HG03378 (cell line): ENCODE measurements at regions not wholly inside any gene's neighbourhood (a gene's known extent, or its start where the extent isn't known, plus 50 kb on each side); places are given as distances from the start of the nearest gene placed in this dataset.

Source experiments
- ATAC-seq: cut with Tn5 transposase; IDR thresholded peaks from one replicate; pipeline ENCODE4 v1.9.1; 2021; ENCODE audit warnings: mild to moderate bottlenecking, moderate library complexity; ENCODE audit not compliant: unreplicated experiment

DNA sequence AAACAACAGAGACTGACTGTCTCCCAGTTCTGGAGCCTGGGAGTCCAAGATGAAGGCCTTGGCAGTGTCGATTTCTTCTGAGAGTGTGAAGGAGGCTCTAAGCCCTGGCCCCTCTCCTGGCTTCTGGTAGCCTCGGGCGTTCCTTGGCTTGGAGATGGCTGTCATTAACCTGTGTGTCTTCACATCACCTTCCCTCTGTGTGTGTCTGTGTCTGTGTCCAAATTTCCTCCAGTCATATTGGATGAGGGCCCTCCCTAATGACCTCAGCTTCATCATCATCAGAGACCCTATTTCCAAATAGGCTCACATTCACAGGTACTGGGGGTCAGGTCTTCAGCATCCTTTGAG is 138.3 kb downstream of the TOMM20 start:
- no peak for ATAC-seq

- no peak for ATAC-seq
Observed at GRCh38 chr1:234989479-234990327, 138.9 kb downstream of the TOMM20 start.

DNA sequence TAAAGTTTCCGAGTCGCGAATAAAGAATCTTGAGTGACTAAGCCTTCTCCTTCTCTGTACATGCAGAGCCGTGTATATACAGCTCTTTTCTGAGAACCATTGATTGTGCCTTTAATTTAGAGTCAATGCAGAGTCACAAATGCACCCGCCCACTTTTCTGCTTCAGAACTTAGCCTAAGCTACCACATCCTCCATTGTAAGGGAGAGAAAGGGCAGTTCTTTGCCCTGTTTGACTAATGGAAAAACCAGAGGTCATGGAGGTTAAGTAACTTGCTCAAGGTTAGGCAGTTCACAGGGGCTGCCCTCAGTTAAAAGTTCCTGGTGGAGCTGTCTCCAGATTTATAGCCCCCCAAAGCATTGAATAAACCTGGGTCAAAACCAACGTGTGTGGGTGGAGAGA is 139.6 kb downstream of the TOMM20 start:
- no peak for ATAC-seq

DNA sequence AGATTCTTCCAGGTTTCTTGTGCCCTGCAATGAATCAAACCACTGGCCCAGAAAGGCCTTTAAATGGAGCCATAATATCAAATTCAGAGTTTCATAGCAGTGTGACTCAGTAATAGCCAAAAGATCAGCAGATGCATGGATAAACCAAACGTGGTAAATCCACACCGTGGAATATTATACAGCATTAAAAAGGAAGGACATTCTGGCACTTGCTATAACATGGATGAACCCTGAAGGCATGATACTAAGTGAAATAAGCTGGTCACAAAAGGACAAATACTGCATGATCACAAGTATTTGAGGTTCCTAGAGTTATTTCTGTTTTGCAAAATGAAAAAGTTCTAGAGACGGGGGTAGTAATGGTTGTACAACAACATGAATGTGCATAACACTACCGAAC is 140.1 kb downstream of the TOMM20 start:
- ATAC-seq = no peak

DNA sequence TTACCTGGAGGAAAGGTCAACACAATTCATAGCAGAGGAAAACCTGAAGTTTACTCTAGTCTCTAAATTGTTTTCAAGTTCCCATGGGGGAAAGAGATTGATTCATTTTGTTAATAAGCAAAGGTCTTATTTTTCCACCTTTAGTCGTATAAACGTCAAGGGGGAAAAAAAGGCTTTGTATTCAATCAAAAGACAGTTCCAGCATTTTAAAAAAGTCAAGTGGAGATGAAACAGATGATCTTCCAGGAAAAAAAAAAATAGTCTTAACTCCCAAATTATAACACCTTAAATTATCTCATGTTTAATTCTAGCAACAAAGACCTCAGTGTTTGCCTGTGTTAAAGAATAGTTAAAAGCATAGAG is 140.5 kb downstream of the TOMM20 start:
- no peak for ATAC-seq

- ATAC-seq = no peak
Observed at GRCh38 chr1:234987415-234988154, 141.1 kb downstream of the TOMM20 start.

- ATAC-seq = no peak
Observed at GRCh38 chr1:234986750-234987414, 141.8 kb downstream of the TOMM20 start.

DNA sequence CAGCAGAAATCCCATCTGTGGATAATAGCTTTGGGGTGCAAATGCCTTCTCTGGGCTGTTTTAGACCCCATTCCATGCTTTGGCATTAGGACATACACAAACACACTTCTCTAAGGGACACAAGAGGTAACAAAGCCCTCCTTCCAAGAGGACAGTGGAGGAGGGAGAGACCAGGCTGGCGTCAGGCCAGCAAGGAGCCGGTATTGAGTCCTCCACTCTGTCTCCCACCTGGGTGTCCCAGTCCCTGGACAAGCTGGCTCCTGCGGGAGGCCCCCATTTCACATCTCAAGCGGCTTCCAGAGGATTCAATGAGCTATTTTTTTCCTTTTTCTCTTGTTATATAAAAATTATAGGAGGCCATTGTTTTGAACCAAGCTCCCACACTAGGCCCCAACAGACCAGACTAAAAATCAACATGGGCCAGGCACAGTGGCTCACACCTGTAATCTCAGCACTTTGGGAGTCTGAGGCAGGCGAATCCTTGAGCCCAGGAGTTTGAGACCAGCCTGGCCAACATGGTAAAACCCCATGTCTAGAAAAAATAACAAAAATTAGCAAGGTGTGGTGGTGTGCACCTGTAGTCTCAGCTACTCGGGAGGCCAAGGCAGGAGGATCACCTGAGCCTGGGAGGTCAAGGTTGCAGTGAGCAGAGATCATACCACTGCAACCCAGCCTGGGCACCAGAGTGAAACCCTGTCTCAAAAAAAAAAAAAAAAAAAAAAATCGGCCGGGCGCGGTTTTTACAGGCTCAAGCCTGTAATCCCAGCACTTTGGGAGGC is 142.9 kb downstream of the TOMM20 start:
- ATAC-seq = no peak

DNA sequence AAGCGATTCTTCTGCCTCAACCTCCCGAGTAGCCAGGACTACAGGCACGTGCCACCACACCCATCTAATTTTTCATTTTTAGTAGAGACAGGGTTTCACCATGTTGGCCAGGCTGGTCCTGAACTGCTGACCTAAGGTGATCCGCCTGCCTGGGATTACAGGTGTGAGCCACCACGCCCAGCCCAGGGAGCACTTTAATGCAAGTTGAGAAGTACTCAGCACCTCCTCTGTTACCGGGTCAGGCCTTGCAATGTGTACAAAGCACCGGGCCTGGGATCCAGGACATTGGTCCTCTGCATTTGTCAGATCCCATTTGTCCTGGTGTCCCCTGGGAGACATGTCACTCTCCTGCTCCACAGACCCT is 143.6 kb downstream of the TOMM20 start:
- ATAC-seq = no peak

DNA sequence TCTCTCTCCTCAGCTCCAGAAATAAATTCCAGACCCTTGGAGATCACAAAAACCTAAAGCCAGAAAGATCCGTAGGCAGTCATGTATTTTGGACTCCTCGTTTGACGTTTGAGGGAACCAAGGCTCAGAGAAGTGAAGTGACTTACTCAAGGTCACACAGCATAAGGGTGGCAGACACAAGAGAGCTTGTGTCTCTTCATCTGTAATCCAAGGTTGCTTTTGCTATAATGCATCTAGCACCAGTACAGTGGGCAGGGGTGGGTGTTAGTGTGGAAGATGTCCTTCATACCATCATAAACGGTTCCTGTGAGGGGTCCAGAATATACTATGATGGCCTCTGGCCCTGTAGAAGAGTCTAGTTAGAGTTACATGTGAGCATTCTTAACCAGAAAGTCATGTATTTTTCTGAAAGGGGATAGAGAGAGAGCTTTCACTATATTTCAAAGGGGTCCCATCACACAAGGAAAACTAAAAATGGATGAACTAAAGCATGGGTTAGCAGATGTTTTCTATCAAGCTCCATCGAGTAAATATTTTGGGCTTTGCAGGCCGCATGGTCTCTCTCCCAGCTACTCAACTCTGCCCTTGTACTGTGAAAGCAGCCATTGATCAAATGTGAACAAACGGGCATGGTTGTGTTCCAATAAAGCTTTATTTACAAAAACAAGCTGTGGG is 144.9 kb downstream of the TOMM20 start:
- ATAC-seq = no peak

- no peak for ATAC-seq
Observed at GRCh38 chr1:234981758-234982157, 146.9 kb downstream of the TOMM20 start.

- ATAC-seq = peak; percentile 38
Observed at GRCh38 chr1:234980645-234981396, 147.8 kb downstream of the TOMM20 start.

- ATAC-seq = no peak
Observed at GRCh38 chr1:234980291-234980644, 148.4 kb downstream of the TOMM20 start.

- no peak for ATAC-seq
Observed at GRCh38 chr1:234979296-234980279, 149.0 kb downstream of the TOMM20 start.

DNA sequence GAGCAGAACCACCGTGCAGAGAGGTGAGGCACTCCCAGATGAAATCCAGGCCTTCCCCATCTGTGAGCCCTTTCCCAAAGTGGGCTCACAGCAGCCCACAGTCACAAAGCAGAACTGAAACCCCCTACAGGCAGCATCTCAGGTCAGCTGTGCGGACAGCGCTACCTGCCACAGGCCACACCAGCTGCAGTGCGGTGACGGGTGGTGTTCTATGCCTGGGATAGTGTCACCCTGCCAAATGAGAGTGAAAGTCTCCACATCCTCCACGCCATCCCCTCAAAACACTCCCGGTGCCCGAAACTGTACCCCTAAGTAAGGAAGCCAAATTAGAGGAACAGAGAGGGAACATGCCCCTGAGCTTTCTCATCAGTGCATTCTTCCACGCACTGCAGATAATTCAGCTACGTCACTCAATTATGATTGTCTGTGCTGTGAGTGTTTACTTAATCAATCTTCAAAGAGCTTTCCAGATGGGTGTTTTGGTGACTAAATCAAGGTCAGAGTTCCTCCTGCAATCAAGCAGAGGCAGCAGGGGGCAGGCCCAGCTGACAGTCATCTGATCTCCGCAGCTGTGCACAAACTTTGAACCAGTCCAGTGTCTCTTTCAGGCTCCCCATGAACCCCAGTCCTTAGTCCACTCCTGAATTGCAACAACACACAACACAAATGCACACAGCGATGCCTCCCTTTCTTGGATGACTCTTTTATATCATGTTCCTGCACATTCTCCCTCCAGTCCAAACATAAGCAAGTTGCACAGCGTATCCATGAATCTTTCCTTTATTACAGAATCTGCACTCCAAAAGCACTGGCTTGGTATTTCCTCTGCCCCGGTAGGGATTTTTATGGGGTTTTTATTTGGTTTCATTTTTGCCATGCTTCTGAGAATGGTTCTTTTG is 150.0 kb downstream of the TOMM20 start:
- peak; percentile 54 for ATAC-seq

DNA sequence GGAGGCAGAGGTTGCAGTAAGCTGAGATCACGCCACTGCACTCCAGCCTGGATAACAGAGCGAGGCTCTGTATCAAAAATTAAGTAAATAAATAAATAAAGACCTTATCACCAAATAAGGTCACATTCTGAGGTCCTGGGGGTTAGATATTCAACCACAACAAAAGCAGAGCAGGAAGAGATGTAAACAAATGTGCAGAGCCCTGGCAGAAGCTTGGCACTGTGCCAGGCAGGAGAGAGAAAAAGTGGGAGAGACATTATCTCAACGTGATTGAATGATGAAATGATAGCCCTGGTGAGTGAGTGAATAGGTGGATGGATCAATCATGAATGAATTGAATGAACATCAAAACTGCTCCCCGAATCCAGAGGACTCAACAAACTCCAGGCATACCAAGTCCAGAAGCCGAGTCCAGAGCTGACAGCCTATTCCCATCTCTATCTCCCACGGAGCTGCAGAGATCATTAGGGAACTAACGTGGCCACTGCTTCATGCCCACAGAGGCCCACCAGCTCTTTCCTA is 150.7 kb downstream of the TOMM20 start:
- no peak for ATAC-seq

DNA sequence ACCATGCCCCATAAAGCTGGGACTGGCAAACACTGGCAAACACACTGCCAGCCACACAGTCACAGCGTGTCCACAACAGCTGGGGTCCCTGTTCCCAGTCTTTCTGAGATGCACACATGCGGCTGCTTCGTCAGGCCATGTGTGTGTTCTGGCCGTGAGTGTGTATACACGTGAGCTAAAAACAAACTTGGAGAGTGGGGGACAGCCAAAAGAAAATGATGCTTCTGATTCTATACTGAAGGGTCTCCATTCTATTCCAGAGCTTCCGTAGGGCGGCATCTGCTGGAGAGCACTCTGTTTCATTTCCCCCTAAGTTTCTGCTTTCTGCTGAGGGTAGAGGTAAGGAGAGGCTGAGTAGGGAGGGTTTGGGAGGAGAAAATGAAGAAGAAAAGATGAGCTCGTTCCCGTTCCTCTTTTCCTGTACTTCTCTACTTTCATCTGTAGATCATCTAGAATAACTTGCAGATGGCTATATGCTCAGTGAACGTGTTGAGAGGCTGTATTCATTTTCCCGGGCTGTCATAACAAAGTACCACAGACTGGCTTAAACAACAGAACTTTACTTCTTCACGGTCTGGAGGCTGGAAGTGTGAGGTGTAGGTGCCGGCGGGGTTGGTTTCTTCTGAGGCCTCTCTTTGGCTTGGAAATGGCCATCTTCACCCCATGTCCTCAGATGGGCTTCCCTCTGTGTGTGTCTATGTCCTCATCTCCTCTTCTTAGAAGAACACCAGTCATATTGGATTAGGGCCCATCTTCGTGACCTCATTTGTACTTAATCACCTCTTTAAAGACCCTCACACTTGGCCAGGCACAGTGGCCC is 151.6 kb downstream of the TOMM20 start:
- ATAC-seq = no peak
